Activated CD4-positive, alpha-beta T cell treated with anti-CD3 and anti-CD28 coated beads for 48 hours (primary cell): ENCODE measurements at regions not wholly inside any gene's neighbourhood (a gene's known extent, or its start where the extent isn't known, plus 50 kb on each side); places are given as distances from the start of the nearest gene placed in this dataset.
"Not testable (repeated sequence)": the region's sequence is repeated elsewhere in the genome, so short reads cannot be mapped to it uniquely, and the experiment has no call there.

Experiments used
- DNase-seq: peaks from one replicate; pipeline ENCODE4 v3.0.0-alpha.2; 2020

DNA sequence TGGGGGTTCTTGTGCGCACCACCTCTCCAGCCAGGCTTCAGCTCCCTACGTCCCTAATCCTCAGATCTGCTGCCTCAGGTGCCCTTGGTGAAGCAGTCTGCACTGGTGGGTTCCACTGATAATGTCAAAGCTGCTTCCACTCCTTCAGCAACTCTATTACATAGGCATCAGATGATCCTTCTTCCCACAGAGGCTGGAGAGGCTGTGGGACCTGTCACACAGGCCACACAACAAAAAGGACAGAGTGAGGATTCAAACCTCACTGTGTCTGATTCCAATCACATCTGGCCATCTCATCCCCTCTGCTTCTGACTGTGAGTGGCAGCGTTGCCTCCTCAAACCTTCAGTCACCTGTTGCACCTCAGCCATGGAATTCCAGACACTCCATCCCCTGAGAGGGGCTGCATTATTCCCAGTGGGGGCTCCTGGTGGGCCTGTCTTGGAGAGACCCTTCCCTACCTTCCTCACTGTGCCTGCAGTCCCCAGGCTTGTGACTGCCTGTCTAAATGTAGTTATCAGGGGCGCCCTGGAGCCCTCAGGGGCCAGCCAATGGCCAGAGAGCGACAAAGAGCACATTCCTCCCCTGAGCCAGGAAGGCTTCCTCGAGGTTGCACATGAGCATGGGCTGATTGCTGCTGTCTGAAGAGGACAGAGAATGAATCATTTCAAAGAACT, 211.4 kb upstream of the ECI2 start:
- DNase-seq, result no peak

DNA sequence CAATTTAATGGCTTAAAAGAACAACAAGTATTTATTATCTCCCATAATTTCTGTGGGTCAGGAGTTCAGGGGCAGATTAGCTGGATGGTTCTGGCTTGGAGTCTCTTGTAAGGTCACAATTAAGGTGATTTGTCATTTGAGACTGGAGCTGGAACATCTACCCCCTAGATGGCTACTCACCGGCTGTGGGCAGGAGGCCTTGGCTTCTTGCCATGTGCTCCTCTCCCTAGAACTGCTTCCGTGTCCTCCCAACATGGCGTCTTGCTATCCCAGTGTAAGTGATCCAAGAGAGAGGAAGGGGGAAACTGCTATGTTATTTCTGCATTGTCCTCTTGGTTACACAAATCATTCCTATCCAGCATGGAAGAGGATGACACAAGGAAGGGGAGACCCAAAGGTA, 210.2 kb upstream of the ECI2 start:
- no peak for DNase-seq

DNA sequence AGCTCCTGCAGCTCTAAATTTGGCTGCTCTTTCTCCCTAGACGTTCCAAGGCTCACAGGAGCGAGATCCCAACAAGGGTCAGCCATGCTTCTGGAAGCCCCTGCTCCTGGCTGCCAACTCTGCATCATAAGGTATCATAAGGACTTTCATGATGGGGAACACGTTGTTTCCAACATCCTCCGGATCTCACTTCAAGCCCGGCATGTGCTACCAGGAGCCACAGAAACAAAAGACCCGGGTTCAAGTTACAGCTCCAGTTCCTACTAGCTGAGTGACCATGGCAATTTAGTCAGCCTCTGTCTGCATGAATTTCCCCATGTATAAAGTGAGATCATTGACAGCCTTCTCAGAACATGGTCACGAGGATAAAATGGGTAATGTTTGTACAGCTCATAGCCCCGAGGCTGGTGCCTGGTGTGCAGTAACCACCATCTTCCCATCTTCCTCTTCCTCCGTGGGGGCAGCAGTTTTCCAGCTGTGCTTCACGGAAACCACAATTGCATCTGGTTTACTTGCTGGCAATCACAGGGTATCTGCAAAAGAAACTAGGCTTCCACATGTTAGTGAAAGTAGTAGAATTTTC, 209.0 kb upstream of the ECI2 start:
- DNase-seq, result no peak

DNA sequence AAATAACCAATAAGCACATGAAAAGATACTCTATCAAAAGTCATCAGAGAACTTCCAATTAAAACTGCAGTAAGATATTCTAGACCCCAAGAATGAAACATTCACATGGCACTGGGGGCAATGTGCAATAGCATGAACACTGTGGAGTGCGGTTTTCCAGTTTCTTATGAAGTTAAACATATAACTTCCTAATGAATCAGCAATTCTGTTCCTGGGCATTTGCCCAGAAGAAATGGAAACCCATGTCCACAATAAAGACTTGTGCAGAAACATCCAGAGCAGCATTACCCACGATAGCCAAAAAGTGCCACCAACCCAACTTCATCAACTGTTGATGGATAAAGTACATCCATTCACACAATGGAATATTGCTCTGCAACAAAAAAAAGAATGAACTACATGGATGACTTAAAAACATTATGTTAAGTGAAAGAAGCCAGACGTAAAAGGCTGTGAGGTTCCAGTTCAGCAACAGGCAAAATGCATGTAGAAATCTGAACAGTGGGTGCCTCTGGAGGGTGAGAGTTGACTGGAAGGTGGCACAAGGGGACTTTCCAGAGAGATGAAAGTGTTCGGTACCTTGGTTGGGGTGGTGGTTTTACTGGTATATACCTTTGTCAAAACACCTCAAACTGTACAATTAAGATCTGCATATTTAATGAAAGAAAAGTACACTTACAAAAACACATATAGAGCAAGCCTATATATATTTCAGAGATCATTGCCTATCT, 207.2 kb upstream of the ECI2 start:
- DNase-seq, result no peak

DNA sequence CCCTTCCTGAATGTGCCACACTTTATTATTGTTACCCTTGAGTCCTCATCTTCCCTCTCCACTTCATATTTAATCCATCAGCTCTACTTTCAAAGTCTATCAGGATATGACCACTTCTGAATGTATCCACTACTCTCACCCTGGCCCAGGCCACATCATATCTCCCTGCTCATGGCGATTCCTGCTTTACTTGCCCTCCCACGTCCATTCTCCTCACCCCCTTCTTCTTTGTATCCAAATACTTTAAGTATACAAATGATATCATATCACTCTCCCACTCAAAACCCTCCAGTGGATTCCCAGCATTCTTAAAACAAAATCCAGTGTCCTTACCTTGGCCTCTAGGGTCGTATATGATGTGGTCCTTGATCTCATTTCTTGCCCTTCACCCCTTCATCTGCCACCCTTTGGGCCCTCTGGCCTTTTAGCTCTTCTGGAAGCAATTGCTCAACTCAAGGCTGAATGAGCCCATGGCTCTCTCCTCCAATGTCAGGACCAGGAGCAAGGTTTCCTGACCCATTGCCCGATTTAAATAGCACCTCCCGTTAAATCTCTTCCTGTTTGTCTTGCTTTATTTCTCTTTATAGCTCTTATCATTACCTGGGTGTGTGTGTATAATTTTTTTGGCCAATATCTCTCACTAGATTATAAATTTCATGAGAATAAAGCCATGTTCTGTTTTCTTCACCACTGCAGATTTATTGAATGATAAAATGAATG, 205.9 kb upstream of the ECI2 start:
- no peak for DNase-seq

DNA sequence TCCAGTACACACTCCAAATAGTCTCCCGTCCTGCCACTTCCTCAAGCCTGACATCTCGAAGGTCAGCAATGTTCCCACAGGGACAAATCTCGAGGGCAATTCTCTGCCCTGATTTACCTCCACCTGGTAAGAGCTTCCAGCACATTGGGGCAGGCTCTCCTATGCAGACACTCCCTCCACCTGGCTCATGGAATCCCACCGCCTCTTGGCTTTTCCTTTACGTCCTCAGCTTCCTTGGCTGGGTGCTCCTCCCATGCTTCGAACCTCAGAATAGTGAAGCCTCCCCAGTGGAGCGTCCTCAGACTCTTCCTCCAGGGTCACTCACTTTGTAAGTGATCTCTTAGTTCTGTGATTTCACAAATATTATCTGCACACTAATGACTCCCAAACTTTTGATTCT, 205.2 kb upstream of the ECI2 start:
- no peak for DNase-seq

DNA sequence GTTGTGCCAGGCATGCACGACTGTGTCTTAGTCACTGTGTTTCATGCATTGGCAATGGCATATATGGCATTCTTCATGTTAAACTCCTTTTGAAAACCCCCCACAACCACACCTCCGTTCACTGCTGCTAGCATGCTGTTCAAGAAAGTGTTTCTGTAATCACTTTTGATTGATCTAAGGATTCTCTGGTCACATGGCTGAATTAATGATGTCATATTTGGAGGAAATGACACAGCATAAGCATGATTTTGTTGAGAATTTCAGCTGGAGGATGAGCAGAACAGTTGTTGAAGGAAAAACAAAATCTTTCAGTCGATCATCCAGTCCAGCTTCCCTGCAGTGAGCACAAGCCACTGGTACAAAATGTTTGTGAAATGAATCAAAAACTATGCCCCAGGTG, 203.5 kb upstream of the ECI2 start:
- no peak for DNase-seq

DNA sequence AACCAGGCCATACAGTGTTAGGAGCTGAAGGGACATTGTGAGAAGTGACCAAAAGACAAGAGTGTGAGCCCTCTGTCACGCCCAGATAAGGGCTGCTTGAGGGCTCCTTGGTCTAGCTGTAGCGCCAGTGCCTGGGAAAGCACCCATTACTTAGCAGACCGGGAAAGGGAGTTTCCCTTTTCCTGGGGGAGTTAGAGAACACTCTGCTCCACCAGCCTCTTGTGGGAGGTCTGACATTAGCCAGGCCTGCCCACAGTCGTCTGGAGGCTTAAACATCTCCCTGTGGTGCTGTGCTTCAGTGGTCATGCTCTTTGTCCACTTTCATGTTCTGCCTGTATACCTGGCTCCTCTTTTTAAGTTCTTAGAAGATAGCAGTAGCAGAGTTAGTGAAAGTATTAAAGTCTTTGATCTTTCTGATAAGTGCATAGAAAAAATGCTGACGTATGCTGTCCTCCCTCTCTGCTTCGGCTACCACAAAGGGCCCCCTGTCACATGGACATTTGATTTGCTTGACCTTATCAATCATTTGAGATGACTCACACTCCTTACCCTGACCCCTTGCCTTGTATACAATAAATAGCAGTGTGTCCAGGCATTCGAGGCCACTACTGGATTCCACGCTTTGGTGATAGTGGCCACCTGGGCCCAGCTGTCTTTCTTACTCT, 201.5 kb upstream of the ECI2 start:
- no peak for DNase-seq

DNA sequence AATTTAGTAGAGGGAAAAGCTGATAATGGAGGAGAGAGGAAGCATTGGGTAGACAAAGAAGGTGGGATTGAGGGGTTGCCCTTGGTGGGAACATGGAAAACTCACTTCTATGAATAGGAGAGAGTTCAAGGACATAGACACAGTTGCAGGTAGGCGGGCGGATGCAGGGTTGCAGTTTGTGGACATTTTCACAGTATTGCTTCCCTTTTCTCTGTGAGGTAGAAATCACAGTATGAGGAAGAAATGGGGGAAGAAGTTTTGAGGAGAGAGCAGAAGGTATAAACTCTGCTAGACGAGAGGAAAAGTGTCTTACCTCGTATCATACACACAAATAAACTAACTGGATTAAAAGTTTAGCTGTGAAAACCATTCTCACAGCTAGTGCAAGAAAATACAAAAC, 200.7 kb upstream of the ECI2 start:
- no peak for DNase-seq

DNA sequence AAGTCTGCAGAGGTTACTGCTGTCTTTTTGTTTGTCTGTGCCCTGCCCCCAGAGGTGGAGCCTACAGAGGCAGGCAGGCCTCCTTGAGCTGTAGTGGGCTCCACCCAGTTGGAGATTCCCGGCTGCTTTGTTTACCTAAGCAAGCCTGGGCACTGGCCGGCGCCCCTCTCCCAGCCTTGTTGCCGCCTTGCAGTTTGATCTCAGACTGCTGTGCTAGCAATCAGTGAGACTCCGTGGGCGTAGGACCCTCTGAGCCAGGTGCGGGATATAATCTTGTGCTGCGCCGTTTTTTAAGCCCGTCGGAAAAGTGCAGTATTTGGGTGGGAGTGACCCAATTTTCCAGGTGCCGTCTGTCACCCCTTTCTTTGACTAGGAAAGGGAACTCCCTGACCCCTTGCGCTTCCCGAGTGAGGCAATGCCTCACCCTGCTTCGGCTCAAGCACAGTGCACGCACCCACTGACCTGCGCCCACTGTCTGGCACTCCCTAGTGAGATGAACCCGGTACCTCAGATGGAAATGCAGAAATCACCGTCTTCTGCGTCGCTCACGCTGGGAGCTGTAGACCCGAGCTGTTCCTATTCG, 198.9 kb upstream of the ECI2 start:
- DNase-seq, result not testable (repeated sequence)

DNA sequence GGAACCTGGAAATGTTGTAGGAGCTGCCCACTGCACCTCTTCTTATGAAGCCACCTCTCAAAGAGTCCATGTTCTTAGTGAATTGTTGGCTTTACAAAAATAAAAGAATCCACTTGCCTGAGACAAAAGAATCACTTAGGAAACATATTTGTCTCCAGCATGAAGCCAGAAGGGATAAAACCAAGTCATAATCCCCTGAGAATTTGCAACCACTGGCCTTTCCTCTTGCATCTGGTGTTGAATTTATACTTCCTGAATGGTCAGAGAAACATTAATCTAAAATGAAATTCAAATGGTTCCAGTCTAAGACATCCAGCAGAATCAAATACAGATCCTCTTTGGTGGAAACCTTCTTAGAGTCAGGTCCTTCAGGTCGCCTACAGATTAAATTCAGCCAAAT, 192.5 kb upstream of the ECI2 start:
- DNase-seq, result no peak

DNA sequence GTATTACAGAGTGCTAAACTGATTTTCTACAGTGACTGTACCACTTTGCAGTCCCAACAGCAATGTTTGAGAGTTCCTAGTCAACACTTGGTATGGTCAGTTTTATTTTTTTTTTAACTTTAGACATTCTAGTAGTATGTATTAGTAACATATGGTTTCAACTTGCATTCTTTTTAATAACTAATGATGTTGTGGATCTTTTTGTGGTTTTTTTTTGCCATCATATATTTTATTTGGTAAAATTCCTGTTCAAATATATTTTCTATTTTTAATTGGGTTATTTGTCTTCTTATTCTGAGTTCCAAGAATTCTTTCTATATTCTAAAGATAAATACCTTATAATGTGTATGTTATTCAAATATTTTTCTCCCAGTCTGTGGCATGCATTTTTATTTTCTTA, 189.4 kb upstream of the ECI2 start:
- no peak for DNase-seq

DNA sequence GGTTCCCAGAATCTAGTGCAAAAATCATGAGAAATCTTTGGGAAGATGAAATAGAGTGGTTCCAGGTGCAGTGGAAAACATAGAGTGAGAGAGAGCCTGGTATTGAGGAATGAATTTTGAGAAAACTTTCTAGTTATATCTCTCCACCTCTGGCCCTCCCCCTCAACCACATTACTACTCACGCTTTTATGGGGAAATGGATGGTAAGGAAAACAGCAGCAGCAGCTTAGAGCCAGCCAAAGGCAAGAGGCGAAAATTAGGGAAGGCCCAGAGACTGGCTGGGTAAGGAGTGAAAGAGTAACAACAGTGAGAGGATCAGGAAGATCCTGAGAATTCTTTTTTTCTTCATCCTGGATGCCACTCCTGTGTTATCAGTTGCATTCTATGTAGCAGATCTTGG, 187.9 kb upstream of the ECI2 start:
- DNase-seq, result no peak

DNA sequence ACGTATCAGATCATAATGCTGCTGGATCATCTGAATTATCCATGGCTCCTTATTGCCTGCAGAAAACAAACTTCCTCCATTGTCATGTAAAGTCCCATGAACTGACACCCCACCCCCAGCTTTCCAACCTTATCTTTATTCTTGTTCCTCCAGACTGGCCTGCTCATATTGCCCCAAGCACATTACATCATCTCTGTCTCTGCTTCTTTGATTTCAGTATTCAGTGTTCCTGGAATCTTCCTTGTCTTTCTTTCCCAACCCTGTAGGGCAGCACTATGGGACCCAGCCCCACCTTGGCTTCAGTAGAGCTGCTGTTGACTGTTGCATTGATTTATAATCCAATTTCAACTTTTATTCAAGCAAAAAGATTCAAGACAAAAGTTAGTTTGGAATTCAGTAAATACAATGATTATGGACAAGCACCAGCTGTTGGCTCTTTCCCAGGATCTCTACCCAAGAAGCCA, 187.5 kb upstream of the ECI2 start:
- no peak for DNase-seq

DNA sequence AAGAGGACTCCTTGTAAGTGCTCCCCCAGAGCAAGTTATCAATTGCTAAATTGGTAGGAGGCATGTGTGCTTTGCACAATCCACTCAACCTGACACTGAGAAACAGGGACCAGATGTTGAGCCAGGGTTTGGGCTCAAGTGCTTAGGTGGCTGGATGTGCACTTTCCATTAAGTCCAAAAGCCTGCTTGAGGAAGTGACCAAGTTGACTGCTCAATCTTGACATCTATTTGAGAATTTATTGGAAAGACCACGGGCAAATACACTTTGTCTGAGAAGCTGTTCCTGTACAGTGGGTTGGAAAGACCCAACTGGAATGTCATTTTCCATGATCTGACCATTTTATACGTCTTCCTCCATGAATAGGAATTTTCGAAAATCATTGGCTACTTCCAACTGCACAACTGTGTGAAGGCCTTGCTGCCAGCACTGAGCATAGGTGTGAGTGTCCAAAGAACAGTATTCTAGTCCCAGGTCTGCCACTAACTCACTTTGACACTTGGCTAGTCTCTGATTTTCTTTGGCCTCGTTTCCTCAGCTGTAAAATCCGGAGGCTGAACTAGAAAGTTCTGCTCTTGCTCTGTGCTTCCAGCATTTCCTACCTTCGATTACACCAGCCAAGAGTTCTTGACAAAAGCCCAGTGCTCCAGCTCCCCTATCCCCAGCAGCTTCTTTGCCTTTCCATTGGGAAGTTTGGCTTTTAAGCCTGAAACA, 186.9 kb upstream of the ECI2 start:
- DNase-seq, result no peak

DNA sequence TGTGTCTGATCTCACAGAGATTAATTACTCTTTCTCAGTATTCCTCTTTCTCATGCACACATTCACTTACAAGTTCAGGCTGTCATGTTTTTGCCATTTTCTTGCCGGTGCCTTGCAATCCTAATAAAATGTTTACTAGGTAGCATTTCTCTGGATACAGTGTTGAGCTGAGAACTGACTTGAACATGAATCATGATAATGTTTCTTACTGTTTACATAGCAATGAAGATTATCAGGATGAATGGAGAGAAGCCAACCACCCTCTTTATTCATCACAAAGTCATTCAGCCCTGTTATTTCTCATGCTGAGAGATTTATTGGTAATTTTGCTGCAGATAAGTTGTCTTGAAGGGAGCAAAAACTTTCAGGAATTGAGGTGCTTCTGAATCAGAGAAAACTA, 185.5 kb upstream of the ECI2 start:
- no peak for DNase-seq

DNA sequence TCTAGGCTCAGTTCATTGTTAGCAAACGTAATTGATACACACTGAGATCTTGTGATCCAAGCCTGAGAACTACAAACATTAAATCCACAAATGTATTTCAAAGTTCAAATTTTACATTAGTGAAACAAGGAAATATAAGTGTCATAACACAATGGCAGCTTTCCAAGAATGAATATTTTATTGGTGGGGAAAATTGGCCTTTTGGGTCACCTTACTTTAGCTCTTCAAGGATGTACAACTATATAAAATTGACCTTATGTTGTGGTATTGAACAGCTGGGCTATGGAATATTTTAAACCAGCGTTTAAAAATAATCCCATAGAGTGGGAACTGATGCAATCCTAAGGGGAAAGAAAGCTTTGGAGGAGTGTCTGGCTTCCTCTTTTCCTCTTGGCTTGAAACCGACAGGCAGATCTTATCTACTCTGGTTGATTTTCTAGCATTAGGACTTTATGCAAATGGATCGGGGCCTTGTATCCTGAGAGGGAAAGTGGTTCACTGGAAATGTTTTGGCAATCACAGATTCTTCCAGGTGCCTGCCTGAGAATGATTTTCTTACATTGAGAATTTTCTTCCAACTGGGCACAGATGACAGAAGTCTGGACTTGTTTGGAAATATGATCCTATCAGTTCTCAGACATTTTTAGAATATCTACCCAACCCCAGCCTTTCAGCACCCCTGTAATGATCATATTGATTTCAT, 184.8 kb upstream of the ECI2 start:
- DNase-seq, result no peak

DNA sequence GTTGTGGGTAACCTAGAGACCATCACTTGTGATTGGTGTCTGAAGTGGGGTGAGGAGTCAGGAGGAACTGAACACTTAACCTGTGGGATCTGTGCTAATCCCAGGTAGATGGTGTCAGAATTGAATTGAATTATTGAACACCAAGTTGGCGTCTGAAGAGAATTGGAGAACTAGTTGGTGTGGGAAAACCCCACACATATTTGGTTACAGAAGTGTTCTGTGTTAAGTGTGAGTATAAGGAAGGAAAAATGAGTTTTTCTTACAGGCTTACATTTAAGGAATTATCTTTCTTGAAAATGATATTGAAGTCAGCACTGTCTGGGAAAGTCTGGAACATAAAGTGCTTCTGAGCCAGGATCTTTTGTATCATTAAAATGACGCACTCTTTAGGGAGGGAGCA, 182.9 kb upstream of the ECI2 start:
- no peak for DNase-seq

DNA sequence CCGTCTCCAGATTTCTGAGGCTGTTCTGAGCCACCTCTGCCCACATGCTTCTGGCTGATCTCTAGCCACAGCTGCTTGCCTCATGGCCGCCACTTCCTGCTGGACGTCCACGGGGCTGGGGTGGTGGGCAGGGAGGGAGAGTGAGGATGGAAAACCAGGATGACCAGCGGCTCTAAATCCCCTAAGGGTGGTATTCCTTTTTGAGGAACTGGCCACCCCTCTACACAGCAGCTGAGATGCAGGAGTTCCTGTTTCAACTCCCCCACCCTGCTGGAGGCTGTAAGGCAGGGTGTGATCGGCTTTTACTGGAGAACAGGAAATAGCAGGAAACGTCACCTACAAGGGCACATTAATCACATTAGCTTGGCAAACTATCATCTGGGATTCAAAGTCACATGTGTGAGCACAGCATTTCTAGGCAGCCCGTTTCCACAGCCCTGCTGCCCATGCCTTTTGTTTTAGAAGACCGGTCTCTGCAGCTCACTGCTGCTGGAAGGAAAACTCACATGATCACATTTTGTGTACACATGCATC, 181.6 kb upstream of the ECI2 start:
- DNase-seq, result no peak

DNA sequence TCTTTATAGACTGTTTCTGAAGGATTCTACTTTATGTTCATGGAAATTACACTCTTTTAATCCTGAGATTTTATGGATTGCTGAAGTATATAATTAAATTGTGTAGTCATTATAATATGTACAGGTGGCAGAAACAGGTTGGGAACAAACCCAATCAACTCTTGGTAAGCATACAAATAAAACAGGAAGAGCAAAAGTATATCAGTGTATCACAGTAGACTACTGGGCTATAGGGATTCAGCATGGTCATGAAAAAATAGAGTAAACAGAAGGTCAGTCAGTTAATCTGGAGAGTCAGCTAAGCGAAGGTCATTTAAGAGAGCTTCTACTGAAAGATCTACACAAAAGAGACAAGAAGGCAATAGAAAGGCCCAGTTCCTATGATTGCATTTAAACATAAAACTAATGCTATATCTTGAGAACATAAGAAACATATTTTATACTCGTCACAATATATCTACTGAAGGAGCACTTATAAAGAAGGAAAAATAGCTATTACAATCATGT, 178.9 kb upstream of the ECI2 start:
- DNase-seq, result no peak
